ENCODE measurements at regions not wholly inside any gene's neighbourhood (a gene's known extent, or its start where the extent isn't known, plus 50 kb on each side); places are given as distances from the start of the nearest gene placed in this dataset.

DNA sequence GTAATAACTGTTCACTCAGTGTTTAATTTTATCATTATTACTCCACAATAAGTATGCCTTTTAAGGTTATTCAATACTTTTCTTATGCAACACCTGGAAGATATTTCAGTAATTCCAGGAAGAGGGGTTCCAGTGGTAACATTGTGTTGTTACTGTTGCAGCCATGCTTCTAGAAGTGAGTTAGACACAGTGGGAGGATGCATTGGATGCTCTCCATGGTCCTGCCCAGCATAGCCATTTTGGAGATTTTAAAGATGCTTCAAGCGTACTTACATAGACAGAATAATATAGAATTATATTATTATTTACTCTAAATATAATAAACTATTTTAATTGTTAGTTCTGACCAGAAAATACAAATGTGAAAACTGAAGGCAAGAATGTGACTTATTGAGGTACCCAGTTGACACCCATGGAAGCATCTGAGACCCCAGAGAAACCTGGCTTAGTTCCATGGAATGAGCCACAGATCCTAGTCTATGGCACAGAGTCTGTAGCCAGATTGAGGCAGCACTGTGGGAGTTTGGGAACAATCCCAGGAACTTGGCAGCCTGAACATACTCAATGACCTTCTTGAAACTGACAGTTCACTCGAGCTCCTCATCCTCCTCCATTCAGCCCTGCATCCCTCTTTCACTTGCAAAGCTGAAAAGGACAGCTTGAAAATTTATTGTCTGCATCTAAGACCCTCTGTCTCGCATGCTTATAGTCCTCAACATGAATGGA, 190.1 kb upstream of the HS3ST4 start:
- TF ChIP-seq, protein P1, sequence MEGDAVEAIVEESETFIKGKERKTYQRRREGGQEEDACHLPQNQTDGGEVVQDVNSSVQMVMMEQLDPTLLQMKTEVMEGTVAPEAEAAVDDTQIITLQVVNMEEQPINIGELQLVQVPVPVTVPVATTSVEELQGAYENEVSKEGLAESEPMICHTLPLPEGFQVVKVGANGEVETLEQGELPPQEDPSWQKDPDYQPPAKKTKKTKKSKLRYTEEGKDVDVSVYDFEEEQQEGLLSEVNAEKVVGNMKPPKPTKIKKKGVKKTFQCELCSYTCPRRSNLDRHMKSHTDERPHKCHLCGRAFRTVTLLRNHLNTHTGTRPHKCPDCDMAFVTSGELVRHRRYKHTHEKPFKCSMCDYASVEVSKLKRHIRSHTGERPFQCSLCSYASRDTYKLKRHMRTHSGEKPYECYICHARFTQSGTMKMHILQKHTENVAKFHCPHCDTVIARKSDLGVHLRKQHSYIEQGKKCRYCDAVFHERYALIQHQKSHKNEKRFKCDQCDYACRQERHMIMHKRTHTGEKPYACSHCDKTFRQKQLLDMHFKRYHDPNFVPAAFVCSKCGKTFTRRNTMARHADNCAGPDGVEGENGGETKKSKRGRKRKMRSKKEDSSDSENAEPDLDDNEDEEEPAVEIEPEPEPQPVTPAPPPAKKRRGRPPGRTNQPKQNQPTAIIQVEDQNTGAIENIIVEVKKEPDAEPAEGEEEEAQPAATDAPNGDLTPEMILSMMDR (IDR thresholded peaks at IDR 0.05): no peak
- TF ChIP-seq POLR2A (IDR thresholded peaks at IDR 0.05) (no peak), POLR2AphosphoS5 (IDR thresholded peaks at IDR 0.05) (no peak), EP300 (IDR thresholded peaks at IDR 0.05) (no peak)
